HL-60 (cell line): ENCODE measurements at regions not wholly inside any gene's neighbourhood (a gene's known extent, or its start where the extent isn't known, plus 50 kb on each side); places are given as distances from the start of the nearest gene placed in this dataset.

ENCODE experiments used
- DNase-seq, 2 experiments: peaks; one replicate each; pipeline ENCODE4 v3.0.0-alpha.2; 2010 to 2020; ENCODE audit warnings: low read depth in 1 of 2, low spot score in 1 of 2
- H3K27ac ChIP-seq: fragments of 250-450 bp; sonication (Bioruptor Pico); replicated peaks from 2 replicates; pipeline ENCODE4 v1.5.1; 2020; ENCODE audit warnings: mild to moderate bottlenecking, moderate library complexity
- H3K27me3 ChIP-seq: fragments of 250-450 bp; sonication (Bioruptor Pico); 2 replicates; pipeline ENCODE4 v1.5.1; 2021; ENCODE audit warnings: mild to moderate bottlenecking, moderate library complexity; ENCODE audit not compliant: insufficient read depth, poor library complexity, severe bottlenecking
- H3K4me3 ChIP-seq: replicated peaks from 2 replicates; pipeline ENCODE4 v1.5.1; 2011; ENCODE audit warnings: mild to moderate bottlenecking, control low read depth, low read length; ENCODE audit not compliant: insufficient read depth
- CTCF ChIP-seq: IDR thresholded peaks from one replicate; pipeline ENCODE4 v1.5.1; 2011; ENCODE audit warnings: low read length, control low read depth, inconsistent platforms; ENCODE audit not compliant: insufficient read depth
- GABPA ChIP-seq: IDR thresholded peaks from 2 replicates; pipeline ENCODE4 v1.6.1; 2012; ENCODE audit warnings: low read depth
- POLR2AphosphoS5 ChIP-seq: IDR thresholded peaks from 2 replicates; pipeline ENCODE4 v1.6.1; 2012; ENCODE audit warnings: low read depth
- REST ChIP-seq: IDR thresholded peaks from 2 replicates; pipeline ENCODE4 v1.6.1; 2012; ENCODE audit warnings: low read depth; ENCODE audit not compliant: insufficient replicate concordance
- SPI1 ChIP-seq: IDR thresholded peaks from 2 replicates; pipeline ENCODE4 v1.6.1; 2012; ENCODE audit warnings: low read depth, mild to moderate bottlenecking, borderline replicate concordance

- H3K27me3 ChIP-seq: peaks cover 9% of the 10 kb centered on the region
- DNase-seq: no peak
- no peak overlapping the region for H3K4me3 ChIP-seq
- H3K27ac ChIP-seq: no peak overlapping the region
- no peak for TF ChIP-seq POLR2AphosphoS5
- no peak for TF ChIP-seq REST
Measured at GRCh38 chr12:77319166-77319565, 253.8 kb upstream of the E2F7 start.

- Histone ChIP-seq H3K27ac (no peak overlapping the region), H3K4me3 (no peak overlapping the region), H3K27me3 (no peaks in the 10 kb centered on the region)
- TF ChIP-seq POLR2AphosphoS5 (no peak), CTCF (no peak), SPI1 (no peak), REST (no peak), GABPA (no peak)
- DNase-seq: no peak
Measured at GRCh38 chr12:77315407-77315806, 250.0 kb upstream of the E2F7 start.

GRCh38 chr12:77314378-77315052, 249.1 kb upstream of the E2F7 start:
- no peak overlapping the region for H3K4me3 ChIP-seq
- no peaks in the 10 kb centered on the region for H3K27me3 ChIP-seq
- no peak overlapping the region for H3K27ac ChIP-seq
- TF ChIP-seq POLR2AphosphoS5: no peak
- no peak for TF ChIP-seq REST
- TF ChIP-seq SPI1: no peak
- no peak for TF ChIP-seq CTCF
- no peak for TF ChIP-seq GABPA
- no peak for DNase-seq
